ENCODE measurements at regions not wholly inside any gene's neighbourhood (a gene's known extent, or its start where the extent isn't known, plus 50 kb on each side); places are given as distances from the start of the nearest gene placed in this dataset.
A peak's percentile ranks its signal among the peaks of the same experiment; 100 is the strongest.

DNA sequence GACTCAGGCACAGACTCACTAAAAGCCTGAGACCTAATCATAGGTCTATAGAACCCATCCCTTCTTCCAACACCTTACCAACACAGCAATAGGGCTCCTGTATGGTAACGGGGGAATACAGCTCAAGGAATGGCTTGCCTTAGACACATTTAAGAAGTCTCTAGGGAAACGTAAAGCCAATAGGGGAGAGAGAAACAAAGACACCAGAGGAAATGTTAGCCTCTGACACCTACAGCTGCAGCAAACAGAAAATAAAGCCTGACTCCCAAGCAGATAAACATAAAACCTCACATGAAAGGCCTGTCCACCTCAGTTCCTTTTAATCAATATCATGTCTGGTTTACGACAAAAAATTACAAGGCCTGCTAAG lies 51.1 kb upstream of the NCOA1 start:
- DNase-seq (ENCODE audit: low spot score): no peak

DNA sequence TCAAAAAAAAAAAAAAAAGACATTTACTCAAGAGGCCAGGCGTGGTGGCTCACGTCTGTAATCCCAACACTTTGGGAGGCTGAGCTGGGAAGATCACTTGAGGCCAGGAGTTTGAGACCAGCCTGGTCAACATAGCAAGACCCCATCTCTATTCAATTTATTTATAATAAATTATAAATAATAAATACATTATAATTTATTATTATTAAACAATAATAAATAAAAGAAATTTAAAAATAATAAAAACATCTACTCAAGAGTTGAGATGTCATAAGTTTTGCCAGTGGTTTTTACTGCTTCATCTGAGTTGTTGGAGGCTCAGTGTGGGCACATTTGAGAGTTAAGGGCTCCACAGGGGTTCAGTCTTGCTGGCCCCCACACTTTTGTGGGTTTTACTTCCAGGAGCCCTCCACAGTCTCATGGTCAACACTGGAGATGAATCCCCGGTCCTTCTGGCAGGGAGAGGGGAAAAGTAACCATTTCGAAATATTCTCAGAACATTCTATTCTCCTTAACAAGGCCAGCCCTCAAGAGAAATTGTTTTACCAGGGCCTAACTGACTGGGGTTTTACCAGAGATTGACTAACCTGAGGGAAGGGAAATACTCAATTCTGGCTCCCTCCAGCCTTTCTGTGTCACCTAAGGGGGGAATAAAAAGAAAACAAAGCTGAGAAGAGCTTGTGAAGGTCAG lies 51.6 kb upstream of the NCOA1 start:
- no peak for DNase-seq (ENCODE audit: low spot score)

DNA sequence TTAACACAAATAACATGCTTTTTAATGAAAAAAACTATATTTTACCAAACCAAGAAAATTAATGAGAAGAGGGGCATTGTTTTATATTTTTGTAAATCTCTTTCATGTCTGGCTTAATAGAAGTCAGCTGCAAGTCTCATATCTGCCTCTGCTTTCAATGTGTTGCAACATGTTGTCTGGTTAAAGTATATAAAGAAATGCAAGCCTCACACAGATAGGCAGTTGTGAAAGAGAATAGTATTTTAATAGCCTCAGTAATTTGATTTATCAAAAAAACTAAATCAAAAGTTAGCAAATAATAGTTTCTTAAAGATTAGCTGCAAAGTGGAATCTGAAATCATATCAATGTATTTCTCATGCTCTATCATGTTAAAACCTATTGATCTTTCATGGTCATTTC lies 52.9 kb upstream of the NCOA1 start:
- no peak for DNase-seq (ENCODE audit: low spot score)

DNA sequence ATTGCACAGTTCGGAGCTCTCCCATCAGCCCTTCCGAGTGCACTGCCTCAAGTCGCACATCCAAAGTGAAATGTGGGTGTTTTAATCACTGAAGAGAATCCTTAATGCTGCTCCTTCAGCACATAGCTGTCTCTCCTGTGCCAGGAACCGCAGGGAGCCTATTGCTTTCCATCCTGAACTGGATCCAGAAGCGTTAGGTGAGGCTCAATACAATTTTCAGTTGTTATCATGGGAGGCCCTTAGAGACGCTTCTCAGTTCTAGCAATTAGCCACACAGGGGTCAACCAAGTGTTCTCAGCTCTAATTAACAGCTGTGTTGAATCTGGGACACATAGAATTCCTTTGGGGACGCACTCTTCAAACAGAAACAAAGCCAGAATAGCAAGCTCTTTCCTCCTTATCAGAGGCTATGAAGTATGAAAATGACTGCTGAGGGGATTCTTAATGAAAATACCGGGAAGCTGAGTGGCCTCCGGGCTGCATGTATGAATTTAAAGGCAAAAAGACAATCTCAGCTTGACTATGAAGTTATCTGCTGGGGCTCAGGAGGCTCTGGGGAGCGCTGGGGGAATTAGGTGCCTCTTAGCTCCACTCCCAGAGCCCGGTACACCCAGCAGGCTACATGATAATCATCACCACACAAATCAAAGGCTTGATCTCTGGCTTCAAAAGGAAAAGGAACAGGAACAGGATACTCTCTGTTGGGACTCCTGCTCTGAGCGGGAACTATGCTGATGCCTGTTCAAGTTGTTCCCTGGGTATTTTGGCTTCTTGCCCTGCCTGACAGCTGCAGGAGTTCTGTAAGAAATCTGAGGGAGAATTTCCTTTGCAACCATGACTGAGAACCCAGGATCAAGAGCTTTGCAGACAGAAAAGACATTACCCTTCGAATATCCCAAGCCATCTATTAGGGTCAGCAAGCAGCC lies 55.4 kb upstream of the NCOA1 start:
- DNase-seq (ENCODE audit: low spot score): no peak

DNA sequence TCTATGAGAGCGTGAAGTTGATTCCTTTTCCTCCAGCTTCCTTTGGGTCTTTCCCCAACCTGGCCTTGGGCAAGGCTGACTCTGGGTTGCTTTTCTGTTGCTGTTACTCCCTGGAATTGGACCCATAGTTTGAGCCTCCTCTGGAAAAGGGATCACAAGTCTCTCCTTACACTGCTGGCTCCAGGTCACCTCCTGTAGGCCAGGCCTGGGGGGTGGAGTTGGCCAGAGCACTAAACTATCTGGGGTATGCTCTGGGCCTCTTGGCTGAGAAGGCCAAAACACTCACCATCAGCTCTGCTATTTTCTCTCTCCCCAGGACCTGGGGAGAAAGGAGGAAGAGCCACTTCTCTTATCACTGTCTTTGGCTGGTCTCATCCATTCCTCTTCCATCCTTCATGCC lies 56.5 kb upstream of the NCOA1 start:
- DNase-seq (ENCODE audit: low spot score): no peak

DNA sequence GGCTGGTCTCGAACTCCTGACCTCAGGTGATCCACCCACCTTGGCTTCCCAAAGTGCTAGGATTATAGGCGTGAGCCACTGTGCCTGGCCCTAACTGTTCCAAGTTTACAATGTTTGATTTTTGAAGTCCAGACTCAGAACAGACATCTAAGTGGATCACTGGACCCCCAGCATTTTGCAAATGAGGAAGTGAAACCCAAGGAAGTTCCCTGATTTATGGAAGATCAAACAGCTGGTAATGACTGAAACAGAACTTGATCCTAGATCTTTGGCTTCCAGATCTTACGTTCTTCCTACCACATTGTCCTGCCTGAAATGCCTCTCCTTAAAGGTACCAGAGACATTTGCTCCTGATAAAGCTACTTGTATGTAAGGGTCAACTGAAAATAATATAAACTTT lies 58.3 kb upstream of the NCOA1 start:
- no peak for DNase-seq (ENCODE audit: low spot score)

DNA sequence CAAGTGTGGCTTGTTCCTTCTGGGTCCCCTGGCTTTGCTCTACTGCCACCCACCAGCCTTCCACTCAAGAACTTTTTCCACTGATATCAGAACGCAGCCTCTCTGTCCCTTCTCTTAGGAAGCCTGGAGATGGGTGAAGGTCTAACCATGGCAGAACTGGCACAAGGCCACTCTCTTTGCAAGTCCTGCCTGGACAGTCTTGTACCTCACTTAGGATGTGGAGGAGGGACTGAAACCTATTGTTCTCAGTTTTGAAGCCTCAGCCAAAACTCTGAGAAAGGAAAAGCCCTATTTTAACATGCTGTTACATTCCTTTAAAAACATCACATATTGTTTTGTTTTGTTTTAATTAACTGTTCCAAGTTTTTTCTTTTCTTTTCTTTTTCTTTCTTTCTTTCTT lies 58.9 kb upstream of the NCOA1 start:
- no peak for DNase-seq (ENCODE audit: low spot score)

DNA sequence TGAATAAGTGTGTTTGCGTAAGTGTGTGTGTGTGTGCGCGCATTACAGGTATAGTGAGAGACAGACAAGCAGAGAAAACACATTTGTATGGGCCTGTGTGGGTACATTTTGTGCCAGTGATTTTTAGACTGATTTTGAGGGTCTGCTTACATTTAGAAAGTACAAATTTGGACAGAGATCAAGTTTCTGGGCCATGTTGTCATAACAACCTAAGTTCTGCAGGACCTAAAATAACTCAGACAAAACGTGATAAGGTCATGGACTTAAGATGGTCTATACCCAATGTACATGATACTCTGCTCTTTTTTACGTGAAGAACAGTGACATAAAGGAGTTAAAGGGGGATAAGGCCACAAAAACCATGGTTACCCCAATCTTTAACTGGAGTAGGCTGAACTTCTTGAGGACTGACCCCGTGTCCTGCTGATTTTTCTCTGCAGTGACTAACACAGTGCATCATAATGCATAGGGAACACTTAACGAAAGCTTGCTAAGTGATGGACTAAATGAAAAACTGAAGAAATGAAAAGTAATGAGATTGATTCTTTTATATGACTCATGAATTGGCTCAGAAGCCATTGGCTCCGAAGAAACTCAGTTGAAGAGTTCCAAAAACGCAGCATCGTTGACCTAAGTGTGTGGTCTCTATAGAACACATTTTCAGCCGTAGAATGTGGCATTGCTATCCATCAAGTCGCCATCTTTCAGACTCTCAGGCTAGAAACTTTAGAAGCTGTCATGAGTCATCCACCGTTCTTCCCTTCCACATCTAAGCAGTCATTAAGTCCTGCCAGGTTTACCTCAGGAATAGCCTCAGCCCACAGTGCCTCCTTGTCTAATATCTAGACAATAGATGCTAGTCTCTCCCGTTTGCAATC lies 61.6 kb upstream of the NCOA1 start:
- no peak for DNase-seq (ENCODE audit: low spot score)

DNA sequence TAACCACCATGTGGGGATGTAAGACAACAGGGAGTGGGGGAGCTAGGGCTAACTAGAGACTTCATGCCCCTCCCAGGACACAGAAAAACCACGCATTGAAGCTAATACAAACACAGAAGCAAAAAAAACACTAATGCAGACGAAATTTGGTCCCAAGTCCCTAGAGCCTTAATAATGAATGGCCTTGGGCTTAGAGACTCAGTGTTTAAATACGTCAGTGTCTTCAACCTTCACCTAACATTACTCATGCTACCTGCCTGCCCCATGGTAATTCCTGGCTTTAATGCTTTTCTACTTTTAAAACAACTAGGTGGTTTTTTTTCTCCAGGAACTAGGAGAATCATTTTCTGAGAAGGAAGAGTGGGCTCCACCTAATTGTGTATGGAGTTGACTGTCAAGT lies 64.1 kb upstream of the ITSN2 start:
- DNase-seq (ENCODE audit: low spot score): no peak

DNA sequence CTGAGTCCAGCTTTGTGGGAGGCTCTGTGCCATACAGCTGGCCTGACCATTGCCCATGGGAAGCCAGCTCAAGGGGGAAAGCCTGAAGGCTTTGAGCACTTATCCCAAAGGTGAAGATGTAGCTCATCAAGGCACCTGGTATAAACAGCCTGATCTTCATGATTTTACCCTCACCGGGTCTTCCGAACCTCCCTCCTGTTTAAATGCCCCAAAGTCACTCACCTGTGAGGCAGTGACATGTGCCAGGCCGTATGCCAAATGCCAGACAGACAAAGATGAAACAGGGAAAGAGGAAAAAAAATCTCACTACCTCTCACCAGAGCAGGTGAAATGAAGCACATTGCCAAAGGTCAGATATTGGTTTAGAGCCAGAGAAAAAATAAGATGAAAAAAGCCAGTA lies 62.8 kb upstream of the ITSN2 start:
- no peak for DNase-seq (ENCODE audit: low spot score)

DNA sequence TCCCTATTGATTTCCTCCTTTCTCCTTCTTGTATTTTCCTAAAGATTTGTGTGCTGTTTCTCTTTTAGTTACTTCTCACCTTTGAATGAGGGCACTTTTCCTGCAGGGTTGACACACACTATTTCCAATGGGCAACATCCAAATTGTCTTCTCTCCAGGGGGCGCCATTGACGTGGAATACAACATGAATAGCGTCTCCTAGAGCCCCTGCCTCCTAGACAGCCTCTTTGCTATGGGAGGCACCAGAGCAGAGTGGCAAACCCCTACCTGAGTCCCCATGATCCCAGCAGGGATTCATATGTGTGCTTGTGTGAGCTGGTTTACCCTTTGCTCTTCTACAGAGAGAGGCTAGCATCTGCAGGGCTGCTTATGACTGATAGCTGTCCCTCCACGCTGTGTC lies 61.3 kb upstream of the ITSN2 start:
- peak; percentile 62 for DNase-seq (ENCODE audit: low spot score)

DNA sequence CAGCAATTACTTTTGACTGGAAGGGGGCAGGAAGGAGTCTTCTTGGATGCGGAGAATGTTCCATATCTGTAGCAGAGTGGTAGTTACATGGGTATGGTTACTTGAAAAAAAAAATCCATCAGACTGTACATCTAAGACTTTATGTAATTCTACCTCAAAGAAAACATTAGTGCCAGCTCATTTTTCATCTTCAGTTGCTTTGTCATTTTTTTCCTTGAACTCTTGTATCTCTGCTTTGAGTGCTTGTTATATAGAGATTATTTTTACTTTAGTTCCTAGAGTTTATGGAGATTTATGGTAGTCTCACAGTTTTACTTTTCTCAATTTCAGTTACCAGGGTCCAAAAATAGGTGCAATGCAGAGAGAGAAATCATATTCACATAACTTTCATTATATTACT lies 60.0 kb upstream of the ITSN2 start:
- DNase-seq (ENCODE audit: low spot score): no peak

DNA sequence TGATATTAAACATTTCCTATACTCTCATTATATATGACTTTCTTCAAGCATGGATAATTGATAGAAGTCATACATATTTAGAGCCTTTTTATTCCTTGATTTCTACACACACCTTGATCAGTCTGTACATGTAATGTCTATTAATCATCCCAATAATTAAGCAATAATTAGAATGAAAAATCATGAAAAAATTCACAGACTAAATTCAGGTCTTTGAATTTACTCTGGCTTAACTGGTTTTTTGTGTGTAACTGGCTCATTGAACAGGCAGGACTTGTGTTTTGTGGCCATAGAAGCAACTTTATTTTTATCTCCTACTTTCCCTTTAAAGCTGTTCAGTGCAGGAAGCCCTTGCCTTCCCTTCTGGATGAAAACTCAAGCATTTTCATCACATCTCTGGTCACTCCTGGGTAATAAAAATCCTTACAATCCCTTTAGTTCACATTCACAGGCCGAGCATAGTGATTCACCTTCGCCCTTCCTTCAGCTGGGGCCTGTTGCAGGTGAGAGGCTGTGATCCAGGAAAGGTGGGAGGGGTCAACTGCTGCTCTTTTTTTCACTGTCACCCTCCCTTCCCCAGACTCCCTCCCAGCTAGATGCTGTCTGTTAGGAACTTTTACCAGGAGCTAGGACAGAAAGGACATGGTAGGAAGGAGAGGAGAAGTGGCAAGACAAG lies 58.0 kb upstream of the ITSN2 start:
- DNase-seq (ENCODE audit: low spot score): no peak

DNA sequence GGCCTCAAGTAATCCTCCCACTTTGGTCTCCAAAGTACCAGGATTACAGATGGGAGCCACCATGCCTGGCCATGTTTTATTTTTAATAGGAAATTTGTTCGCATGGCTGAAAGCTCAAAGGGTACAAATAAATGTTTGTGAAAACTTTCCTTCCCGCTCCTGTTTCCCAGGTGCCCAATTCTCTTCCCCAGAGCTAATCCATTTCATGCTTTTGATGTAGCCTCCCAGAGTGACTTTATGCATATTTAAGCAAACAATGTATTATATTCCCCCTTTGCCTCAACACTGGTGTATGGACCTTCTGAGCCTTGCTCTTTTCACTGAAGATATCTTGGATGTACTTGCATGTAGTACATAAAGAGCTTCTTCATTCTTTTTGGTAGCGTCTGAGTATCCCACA lies 52.5 kb upstream of the ITSN2 start:
- no peak for DNase-seq (ENCODE audit: low spot score)

DNA sequence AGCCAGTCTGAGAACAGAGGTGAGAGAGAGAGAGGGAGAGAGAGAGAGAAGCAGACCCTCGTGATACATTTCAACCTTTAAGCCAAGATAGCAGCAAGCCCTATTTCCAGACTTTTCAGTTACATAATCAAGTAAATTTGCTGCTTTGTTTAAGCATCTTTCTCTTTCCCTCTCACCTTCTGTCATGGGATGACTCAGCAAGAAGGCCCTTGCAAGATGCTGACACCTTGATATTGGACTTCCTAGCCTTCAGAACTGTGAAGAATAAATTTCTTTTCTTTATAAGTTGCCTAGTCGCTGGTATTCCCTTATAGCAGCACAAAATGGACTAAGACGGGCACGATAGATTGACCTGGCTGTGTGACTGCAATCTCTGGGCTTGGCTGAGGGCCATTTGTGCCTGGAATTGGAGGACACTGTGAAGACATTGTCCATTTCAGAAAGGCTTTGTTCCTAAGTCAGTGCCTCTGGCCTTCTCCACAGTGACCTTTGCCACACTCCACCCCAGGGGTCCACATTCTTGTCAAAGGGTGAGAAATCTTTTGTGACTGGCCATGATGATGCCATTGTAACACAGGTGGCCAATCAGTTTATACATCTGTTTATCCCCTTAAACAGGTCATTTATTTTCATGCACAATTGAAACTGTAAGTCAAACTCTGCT lies 51.3 kb upstream of the ITSN2 start:
- no peak for DNase-seq (ENCODE audit: low spot score)

DNA sequence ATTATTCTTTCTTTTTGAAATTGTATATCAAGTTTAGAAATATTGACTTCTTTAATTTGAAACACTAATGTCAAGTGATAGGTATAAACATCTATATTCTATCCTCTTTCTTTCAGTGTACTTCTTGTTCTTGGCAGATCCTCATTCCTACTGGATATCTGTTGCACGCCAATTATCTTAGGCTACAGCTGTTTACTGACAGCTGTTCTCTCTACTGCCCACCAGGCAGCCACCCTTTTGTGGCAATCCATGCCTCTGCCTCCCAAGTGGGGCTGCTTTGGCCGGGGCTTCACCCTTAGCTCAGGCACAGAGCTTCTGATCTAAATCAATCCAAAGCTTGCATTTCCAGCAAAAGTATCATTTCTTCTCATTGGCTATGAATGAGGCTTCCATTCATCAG lies 50.6 kb upstream of the ITSN2 start:
- DNase-seq (ENCODE audit: low spot score): no peak

DNA sequence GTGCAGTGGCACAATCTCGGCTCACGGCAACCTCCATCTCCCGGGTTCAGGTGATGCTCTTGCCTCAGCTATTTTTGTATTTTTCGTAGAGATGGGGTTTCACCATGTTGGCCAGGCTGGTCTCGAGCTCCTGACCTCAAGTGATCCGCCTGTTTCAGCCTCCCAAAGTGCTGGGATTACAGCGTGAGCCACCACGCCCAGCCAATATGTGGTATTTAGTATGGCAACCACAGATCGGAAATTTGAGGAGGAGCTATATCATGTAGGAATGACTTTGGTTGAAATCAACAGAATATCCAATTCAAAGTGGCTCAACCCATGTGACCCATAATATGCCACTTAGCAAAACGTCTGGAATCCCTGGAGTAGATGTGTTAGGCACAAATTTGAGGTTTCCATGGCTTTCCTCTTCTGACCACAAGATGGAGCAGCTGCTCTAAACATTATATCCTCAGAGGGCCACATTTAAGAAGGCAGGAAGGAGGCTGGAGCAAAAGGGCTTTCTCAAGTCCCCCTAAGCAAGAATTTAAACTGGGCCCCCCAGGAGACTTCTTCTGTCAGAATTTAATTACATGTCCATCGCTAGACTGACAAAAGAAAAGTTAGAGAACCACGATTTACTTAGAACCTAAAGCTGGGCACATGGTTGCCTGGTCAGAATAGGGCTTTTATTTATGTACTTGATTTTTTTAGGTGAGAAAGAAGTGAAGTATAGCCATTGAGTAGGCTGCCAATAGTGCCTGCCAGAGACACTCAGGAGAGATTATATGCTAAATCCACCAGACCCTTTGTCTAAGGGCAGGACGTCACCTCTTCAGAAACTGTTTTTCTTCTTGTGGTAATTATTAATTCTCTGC lies 49.6 kb upstream of the ITSN2 start:
- peak; percentile 57 for DNase-seq (ENCODE audit: low spot score)
